ENCODE measurements at regions not wholly inside any gene's neighbourhood (a gene's known extent, or its start where the extent isn't known, plus 50 kb on each side); places are given as distances from the start of the nearest gene placed in this dataset.

GRCh38 chr3:194080913-194081800 is 54.8 kb upstream of the HES1 start:
- no peak for DNase-seq (ENCODE audit: low spot score)

- DNase-seq (ENCODE audit: low spot score), result no peak
These were observed 54.1 kb upstream of the HES1 start for GRCh38 chr3:194081826-194082225.

- DNase-seq (ENCODE audit: low spot score), result no peak
These were observed 53.0 kb upstream of the HES1 start for GRCh38 chr3:194082743-194083636.

GRCh38 chr3:194083637-194084224 is 52.2 kb upstream of the HES1 start:
- no peak for DNase-seq (ENCODE audit: low spot score)

GRCh38 chr3:194084284-194084683 is 51.7 kb upstream of the HES1 start:
- no peak for DNase-seq (ENCODE audit: low spot score)
